DOHH2 (cell line): ENCODE measurements at regions not wholly inside any gene's neighbourhood (a gene's known extent, or its start where the extent isn't known, plus 50 kb on each side); places are given as distances from the start of the nearest gene placed in this dataset.

ENCODE experiments used
- H3F3A ChIP-seq: fragments of 200-600 bp; sonication (generic), shearing (Covaris generic); 2 replicates; pipeline ENCODE4 v1.6.0; 2016; ENCODE audit warnings: antibody characterized with exemption, mild to moderate bottlenecking; ENCODE audit not compliant: control insufficient read depth, insufficient read depth
- H3K27ac ChIP-seq: fragments of 200-600 bp; sonication (generic); 2 replicates; pipeline ENCODE4 v1.5.1; 2014; ENCODE audit warnings: low read depth, mild to moderate bottlenecking, low read length, moderate library complexity
- H3K27me3 ChIP-seq: fragments of 200-600 bp; sonication (generic); 2 replicates; pipeline ENCODE4 v1.6.1; 2014; ENCODE audit warnings: mild to moderate bottlenecking, low read length, mixed read lengths; ENCODE audit not compliant: control insufficient read depth
- H3K36me3 ChIP-seq: fragments of 200-600 bp; sonication (generic); 2 replicates; pipeline ENCODE4 v1.6.1; 2014; ENCODE audit warnings: mild to moderate bottlenecking, low read length, moderate library complexity, mixed read lengths; ENCODE audit not compliant: control insufficient read depth
- H3K4me1 ChIP-seq: fragments of 200-600 bp; sonication (generic); 2 replicates; pipeline ENCODE4 v1.6.1; 2014; ENCODE audit warnings: mild to moderate bottlenecking, low read length, mixed read lengths; ENCODE audit not compliant: control insufficient read depth
- H3K4me2 ChIP-seq: fragments of 200-600 bp; sonication (generic); 2 replicates; pipeline ENCODE4 v1.6.0; 2014; ENCODE audit warnings: mild to moderate bottlenecking, low read length, moderate library complexity
- H3K4me3 ChIP-seq: fragments of 200-600 bp; sonication (generic); 2 replicates; pipeline ENCODE4 v1.5.1; 2014; ENCODE audit warnings: mild to moderate bottlenecking, low read length, mixed read lengths
- H3K79me2 ChIP-seq: fragments of 200-600 bp; sonication (generic); 2 replicates; pipeline ENCODE4 v1.6.1; 2014; ENCODE audit warnings: mild to moderate bottlenecking, low read length, mixed read lengths; ENCODE audit not compliant: control insufficient read depth
- H3K9me2 ChIP-seq: fragments of 200-600 bp; sonication (generic); replicated peaks from 2 replicates; pipeline ENCODE4 v1.6.1; 2014; ENCODE audit warnings: mild to moderate bottlenecking, low read length, mixed read lengths; ENCODE audit not compliant: control insufficient read depth
- H3K9me3 ChIP-seq: fragments of 200-600 bp; sonication (generic); 2 replicates; pipeline ENCODE4 v1.6.1; 2014; ENCODE audit warnings: antibody characterized with exemption, low read length, mixed read lengths; ENCODE audit not compliant: control insufficient read depth, insufficient read depth
- H4K20me1 ChIP-seq: fragments of 200-600 bp; sonication (generic); 2 replicates; pipeline ENCODE4 v1.6.0; 2014; ENCODE audit warnings: low read depth, mild to moderate bottlenecking, antibody characterized with exemption, low read length, moderate library complexity; ENCODE audit not compliant: control insufficient read depth, insufficient read depth
- CTCF ChIP-seq: fragments of 200-600 bp; sonication (generic); IDR thresholded peaks from one replicate; pipeline ENCODE4 v1.5.1; 2014; ENCODE audit warnings: antibody characterized with exemption, mild to moderate bottlenecking, low read depth, low read length; ENCODE audit not compliant: poor library complexity, severe bottlenecking
- EZH2phosphoT487 ChIP-seq: fragments of 200-600 bp; sonication (generic); IDR thresholded peaks from 2 replicates; pipeline ENCODE4 v1.6.1; 2017; ENCODE audit warnings: borderline replicate concordance, mild to moderate bottlenecking, antibody characterized with exemption, low read length, moderate library complexity, mixed read lengths

- Histone ChIP-seq H3K4me2 (no peak overlapping the region), H3K9me2 (no peaks in the 10 kb centered on the region), H3K27me3 (peaks cover 10% of the 10 kb centered on the region; the same call in 1 of the 2 replicates), H3K9me3 (no peaks in the 10 kb centered on the region), H3K27ac (no peak overlapping the region), H3K4me1 (no peaks in the 10 kb centered on the region), H3K4me3 (no peak overlapping the region), H4K20me1 (no peaks in the 10 kb centered on the region), H3K79me2 (no peaks in the 10 kb centered on the region), H3F3A (no peaks in the 10 kb centered on the region), H3K36me3 (no peaks in the 10 kb centered on the region)
- TF ChIP-seq EZH2phosphoT487 (no peak), CTCF (no peak)
These were observed 301.3 kb downstream of the HGF start for GRCh38 chr7:81468526-81468925.

- no peaks in the 10 kb centered on the region for H4K20me1 ChIP-seq
- TF ChIP-seq CTCF = no peak
- no peak for TF ChIP-seq EZH2phosphoT487
- H3K4me1 ChIP-seq = no peaks in the 10 kb centered on the region
- H3K27me3 ChIP-seq = peaks cover 10% of the 10 kb centered on the region; the same call in 1 of the 2 replicates
- no peaks in the 10 kb centered on the region for H3K79me2 ChIP-seq
- no peaks in the 10 kb centered on the region for H3K36me3 ChIP-seq
- H3F3A ChIP-seq = no peaks in the 10 kb centered on the region
- H3K9me2 ChIP-seq = no peaks in the 10 kb centered on the region
- H3K4me2 ChIP-seq = no peak overlapping the region
- H3K4me3 ChIP-seq = no peak overlapping the region
- H3K9me3 ChIP-seq = no peaks in the 10 kb centered on the region
- H3K27ac ChIP-seq = no peak overlapping the region
These were observed 301.9 kb downstream of the HGF start for GRCh38 chr7:81467964-81468363.

- Histone ChIP-seq H3K27me3 (no peaks in the 10 kb centered on the region), H3K4me2 (no peak overlapping the region), H3K36me3 (no peaks in the 10 kb centered on the region), H3K9me3 (no peaks in the 10 kb centered on the region), H3F3A (no peaks in the 10 kb centered on the region), H3K4me3 (no peak overlapping the region), H3K4me1 (peaks cover 10% of the 10 kb centered on the region), H3K79me2 (no peaks in the 10 kb centered on the region), H3K9me2 (no peaks in the 10 kb centered on the region), H3K27ac (no peak overlapping the region), H4K20me1 (no peaks in the 10 kb centered on the region)
- TF ChIP-seq CTCF (no peak), EZH2phosphoT487 (no peak)
These were observed 307.2 kb downstream of the HGF start for GRCh38 chr7:81462672-81463071.
